GM18870 (cell line): ENCODE measurements at regions not wholly inside any gene's neighbourhood (a gene's known extent, or its start where the extent isn't known, plus 50 kb on each side); places are given as distances from the start of the nearest gene placed in this dataset.
A peak's percentile ranks its signal among the peaks of the same experiment; 100 is the strongest.
"Not testable (repeated sequence)": the region's sequence is repeated elsewhere in the genome, so short reads cannot be mapped to it uniquely, and the experiment has no call there.

ENCODE experiments used
- ATAC-seq: cut with Tn5 transposase; IDR thresholded peaks from one replicate; pipeline ENCODE4 v1.9.1; 2021; ENCODE audit warnings: moderate library complexity; ENCODE audit not compliant: unreplicated experiment

- ATAC-seq, result peak; percentile 96
Measured at GRCh38 chr3:153221748-153222162, 59.7 kb downstream of the RAP2B start.

- not testable (repeated sequence) for ATAC-seq
Measured at GRCh38 chr3:153226877-153227276, 64.9 kb downstream of the RAP2B start.

DNA sequence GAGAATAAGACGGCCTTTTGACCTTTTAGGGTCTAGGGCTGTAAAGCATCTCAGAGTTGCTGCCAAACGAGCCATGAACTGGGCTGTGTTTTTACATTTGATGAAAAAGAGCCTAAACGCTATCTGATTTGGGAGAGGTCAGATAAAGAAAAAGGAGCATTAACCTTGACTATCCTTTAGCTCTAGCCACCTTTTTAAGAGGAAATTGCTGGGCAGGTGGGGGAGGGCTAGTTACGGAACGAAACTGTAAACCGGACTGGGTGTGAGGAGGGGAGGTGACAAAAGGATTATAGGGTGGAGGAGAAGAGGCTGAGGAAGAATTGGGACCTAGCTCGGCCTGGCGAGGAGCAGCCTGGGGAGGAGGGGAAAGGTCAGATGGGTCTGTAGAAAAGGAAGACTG is 68.4 kb downstream of the RAP2B start:
- not testable (repeated sequence) for ATAC-seq

GRCh38 chr3:153231245-153231644 is 69.2 kb downstream of the RAP2B start:
- ATAC-seq, result not testable (repeated sequence)

GRCh38 chr3:153232050-153232752 is 70.2 kb downstream of the RAP2B start:
- not testable (repeated sequence) for ATAC-seq

- no peak for ATAC-seq
Measured at GRCh38 chr3:153232851-153233271, 70.8 kb downstream of the RAP2B start.

- ATAC-seq, result no peak
Measured at GRCh38 chr3:153233986-153234385, 72.0 kb downstream of the RAP2B start.

DNA sequence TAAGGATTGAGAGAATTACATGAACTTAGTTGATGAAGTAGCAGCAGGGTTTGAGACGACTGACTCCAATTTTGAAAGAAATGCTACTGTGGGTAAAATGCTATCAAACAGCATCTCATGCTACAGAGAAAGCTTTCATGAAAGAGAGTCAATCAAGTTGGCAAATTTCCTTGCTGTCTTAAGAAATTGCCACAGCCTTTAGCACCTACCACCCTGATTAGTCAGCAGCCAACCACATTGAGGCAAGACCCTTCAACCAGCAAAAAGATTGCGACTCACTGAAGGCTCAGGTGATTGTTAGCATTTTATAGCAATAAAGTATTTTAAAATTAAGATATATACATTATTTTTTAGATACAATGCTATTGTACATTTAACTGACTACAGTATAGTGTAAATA is 80.9 kb downstream of the RAP2B start:
- ATAC-seq, result no peak

GRCh38 chr3:153244961-153245360 is 82.9 kb downstream of the RAP2B start:
- no peak for ATAC-seq

DNA sequence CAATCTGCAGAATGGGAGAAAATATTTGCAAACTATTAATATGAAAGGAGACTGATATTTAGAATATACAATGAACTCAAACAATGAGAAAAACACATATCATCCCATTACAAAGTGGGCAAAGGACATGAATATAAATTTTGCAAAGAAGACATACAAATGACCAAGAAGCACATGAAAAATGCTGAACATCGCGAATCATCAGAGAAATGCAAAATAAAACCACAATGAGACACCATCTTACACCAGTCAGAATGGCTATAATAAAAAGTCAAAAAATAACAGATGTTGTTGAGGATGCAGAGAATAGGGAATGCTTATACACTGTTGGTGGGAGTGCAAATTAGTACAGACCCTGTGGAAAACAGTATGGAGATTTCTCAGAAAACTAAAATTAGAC is 83.6 kb downstream of the RAP2B start:
- no peak for ATAC-seq

- no peak for ATAC-seq
Measured at GRCh38 chr3:153246331-153246730, 84.3 kb downstream of the RAP2B start.

DNA sequence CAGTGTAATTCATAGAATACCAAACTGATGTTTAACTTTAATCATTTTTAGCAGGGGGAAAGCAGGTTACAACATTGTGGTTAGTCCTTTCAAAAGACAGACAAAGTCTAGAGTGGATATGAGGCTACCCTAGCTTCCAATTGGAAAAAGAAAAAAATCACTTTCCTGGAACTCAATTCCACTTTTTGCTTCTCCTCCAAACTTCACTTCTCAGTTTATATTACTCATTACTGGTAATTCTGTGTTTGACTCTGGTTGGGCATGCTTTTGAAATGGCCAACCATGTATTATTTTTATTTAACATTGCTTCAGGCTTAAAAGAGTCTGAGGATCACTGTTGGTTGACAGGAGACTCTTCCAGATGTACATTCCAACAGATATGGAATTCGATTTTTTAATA is 84.8 kb downstream of the RAP2B start:
- ATAC-seq, result no peak

DNA sequence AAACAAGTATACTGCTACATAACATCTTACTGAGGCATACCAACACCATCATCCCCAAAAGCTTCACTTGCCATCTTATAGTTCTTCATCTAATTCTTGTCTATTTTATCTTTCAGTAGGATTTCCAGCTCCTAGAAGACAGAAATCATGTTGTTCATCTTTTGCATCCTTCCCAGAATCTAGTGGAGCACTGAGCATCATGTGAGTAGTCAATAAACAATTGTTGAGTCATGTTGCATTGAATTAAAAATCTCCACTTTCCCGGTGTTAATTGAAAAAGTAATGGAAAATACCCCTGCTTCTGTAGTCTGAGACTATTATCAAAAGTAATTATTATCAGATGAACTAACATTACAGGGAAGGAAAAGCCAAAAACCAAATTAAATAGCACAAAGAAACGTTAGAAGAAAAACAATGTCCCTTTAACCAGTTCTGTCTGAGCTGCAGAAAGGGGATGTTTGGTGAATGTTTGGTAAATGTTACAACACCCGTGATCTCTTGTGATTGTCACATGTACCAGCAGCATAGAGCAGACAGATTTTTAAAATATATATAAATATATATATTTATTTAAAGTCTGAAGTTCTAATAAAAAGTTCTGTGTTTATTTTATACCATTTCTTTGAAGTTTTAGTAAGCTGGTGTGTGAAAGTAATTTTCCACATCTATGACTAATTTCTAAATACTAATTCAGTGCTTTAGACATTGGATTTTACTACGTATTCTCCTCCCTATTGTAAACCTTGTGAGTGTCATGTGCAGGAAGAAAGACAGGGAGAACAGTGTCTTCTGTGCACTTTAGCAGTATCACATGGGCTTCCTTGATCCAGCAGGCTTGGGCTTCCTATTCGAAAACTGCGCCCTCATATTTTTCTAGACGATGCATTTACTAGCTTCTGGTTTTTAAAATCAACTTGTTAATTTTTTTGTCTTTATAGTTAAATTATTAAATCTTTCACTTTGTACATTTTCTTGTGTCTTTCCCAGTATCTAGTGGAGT is 85.6 kb downstream of the RAP2B start:
- ATAC-seq, result no peak

GRCh38 chr3:153248835-153249234 is 86.8 kb downstream of the RAP2B start:
- not testable (repeated sequence) for ATAC-seq

GRCh38 chr3:153249906-153250305 is 87.9 kb downstream of the RAP2B start:
- no peak for ATAC-seq

- ATAC-seq, result no peak
Measured at GRCh38 chr3:153250446-153250845, 88.4 kb downstream of the RAP2B start.

DNA sequence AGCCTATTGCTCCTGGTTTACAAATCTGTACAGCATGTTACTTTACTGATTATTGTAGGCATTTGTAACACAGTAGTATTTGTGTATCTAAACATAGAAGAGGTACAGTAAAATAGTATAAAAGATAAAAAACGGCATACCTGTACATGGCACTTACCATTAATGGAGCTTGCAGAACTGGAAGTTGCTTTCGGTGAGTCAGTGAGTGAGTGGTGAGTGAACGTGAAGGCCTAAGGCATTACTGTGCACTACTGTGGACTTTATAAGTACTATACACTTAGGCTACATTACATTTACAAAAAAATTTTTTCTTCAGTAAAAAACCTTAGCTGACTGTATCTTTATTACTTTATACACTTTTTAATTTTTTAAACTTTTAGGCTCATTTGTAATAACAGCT is 90.9 kb downstream of the RAP2B start:
- ATAC-seq, result no peak

GRCh38 chr3:153254361-153254760 is 92.3 kb downstream of the RAP2B start:
- ATAC-seq, result no peak

DNA sequence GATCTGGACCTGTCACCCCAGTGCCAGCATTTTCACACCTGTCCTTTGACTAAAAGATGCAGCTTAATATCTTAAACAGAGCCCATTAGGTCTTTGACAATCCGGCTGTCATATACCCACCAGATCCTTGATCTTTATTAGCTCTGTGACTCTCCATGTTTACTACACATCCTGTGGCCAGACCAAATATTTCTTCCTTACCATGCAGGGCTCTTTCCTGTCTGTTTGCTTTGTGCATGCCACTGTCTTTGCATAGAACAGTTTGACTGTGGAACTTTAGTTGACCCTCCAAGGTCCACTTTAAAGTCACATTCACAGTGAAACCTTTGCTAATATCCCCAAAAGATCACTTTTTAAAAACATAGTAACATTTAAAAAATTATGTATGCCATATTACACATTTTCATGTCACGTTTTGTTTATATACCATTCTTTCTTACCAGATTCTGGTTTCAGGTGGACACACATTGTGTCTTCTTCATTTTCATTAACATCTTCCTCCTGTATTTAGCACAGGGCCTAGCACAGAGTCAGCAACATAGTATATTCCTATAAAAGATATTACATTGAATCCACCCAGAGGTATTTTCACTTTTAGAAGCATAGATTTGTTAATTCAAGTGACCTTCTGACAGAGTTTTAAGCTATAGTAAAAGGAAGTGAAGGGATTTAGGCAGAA is 95.8 kb downstream of the RAP2B start:
- ATAC-seq, result no peak

DNA sequence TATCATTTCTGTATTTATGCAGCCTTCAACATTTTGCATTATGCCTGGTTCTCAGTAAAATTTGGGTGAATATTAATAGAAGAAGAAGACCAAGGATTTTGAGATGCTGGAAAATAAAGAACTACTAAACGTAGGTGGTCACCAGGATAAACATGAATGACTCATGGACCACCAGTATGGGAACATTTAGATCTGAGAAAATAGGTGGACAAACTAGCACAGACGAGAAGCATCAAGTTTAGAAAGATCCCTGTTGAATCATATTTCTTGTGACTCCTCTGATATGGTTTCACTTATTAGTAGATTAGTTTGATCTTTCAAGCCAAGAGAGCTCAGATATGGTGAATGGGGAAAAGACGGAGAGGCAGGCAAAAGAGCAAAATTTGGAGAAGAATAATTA is 97.9 kb downstream of the RAP2B start:
- no peak for ATAC-seq

GRCh38 chr3:153260681-153261080 is 98.7 kb downstream of the RAP2B start:
- no peak for ATAC-seq
